Esophagus muscularis mucosa (tissue), 3 donors: ENCODE measurements at regions not wholly inside any gene's neighbourhood (a gene's known extent, or its start where the extent isn't known, plus 50 kb on each side); places are given as distances from the start of the nearest gene placed in this dataset.

Source experiments
- POLR2A ChIP-seq: fragments of 450-650 bp; IDR thresholded peaks from one replicate; pipeline ENCODE4 v1.6.1; 2017; ENCODE audit warnings: antibody characterized with exemption, moderate library complexity, mild to moderate bottlenecking, low read depth
- TF ChIP-seq, protein P1 (sequence below), 3 experiments: fragments of 200-600 bp in 2 of 3; fragments of 450-650 bp in 1 of 3; sonication (generic) in 2 of 3; IDR thresholded peaks; one replicate each; pipeline ENCODE4 v1.5.1; 2017 to 2019; ENCODE audit warnings: antibody characterized with exemption in 3 of 3, mild to moderate bottlenecking in 2 of 3, moderate library complexity in 1 of 3

DNA sequence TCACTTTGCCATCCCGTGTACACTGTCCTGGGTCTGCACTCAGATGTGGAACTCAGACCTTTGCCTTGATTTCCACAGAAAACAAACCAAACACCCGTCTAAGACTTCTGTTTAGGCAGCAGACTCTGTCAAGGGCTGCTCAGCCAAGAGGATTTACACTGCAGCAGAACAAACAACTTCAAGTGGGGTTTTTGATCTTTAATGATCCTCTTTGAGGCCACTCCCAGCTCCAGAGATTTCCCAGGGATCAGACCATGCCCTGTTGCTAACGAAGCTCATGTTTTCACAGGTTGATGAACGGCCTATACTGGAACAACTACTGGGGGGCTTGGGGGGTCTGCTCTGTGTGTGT lies 52.5 kb upstream of the LGALSL start:
- TF ChIP-seq, protein P1, sequence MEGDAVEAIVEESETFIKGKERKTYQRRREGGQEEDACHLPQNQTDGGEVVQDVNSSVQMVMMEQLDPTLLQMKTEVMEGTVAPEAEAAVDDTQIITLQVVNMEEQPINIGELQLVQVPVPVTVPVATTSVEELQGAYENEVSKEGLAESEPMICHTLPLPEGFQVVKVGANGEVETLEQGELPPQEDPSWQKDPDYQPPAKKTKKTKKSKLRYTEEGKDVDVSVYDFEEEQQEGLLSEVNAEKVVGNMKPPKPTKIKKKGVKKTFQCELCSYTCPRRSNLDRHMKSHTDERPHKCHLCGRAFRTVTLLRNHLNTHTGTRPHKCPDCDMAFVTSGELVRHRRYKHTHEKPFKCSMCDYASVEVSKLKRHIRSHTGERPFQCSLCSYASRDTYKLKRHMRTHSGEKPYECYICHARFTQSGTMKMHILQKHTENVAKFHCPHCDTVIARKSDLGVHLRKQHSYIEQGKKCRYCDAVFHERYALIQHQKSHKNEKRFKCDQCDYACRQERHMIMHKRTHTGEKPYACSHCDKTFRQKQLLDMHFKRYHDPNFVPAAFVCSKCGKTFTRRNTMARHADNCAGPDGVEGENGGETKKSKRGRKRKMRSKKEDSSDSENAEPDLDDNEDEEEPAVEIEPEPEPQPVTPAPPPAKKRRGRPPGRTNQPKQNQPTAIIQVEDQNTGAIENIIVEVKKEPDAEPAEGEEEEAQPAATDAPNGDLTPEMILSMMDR (IDR thresholded peaks at IDR 0.05): no peak
- no peak for TF ChIP-seq POLR2A
